ENCODE measurements at regions not wholly inside any gene's neighbourhood (a gene's known extent, or its start where the extent isn't known, plus 50 kb on each side); places are given as distances from the start of the nearest gene placed in this dataset.

GRCh38 chr4:134798573-134798972 is 597.0 kb upstream of the PABPC4L start:
- TF ChIP-seq, protein P1, sequence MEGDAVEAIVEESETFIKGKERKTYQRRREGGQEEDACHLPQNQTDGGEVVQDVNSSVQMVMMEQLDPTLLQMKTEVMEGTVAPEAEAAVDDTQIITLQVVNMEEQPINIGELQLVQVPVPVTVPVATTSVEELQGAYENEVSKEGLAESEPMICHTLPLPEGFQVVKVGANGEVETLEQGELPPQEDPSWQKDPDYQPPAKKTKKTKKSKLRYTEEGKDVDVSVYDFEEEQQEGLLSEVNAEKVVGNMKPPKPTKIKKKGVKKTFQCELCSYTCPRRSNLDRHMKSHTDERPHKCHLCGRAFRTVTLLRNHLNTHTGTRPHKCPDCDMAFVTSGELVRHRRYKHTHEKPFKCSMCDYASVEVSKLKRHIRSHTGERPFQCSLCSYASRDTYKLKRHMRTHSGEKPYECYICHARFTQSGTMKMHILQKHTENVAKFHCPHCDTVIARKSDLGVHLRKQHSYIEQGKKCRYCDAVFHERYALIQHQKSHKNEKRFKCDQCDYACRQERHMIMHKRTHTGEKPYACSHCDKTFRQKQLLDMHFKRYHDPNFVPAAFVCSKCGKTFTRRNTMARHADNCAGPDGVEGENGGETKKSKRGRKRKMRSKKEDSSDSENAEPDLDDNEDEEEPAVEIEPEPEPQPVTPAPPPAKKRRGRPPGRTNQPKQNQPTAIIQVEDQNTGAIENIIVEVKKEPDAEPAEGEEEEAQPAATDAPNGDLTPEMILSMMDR (conservative IDR thresholded peaks at IDR 0.05 in 1 of 2, IDR thresholded peaks at IDR 0.05 in 1 of 2; ENCODE audit: extremely low read depth in 1 of 2, insufficient read depth in 1 of 2, low read depth in 1 of 2, low read length in 2 of 2), result no peak
- no peak for TF ChIP-seq EZH2 (IDR thresholded peaks at IDR 0.05; ENCODE audit: borderline replicate concordance, low read length)

All from mammary epithelial cell (primary cell).